H9 (cell line): ENCODE measurements at regions not wholly inside any gene's neighbourhood (a gene's known extent, or its start where the extent isn't known, plus 50 kb on each side); places are given as distances from the start of the nearest gene placed in this dataset.

Experiments
- DNase-seq: peaks from one replicate; pipeline ENCODE4 v3.0.0-alpha.2; 2017
- H2AFZ ChIP-seq: one replicate; pipeline ENCODE4 v1.6.1; 2013; ENCODE audit warnings: mild to moderate bottlenecking, low read length, control low read depth, moderate library complexity
- H2AK5ac ChIP-seq: 2 replicates; pipeline ENCODE4 v1.6.1; 2013; ENCODE audit warnings: low read length, control low read depth, mixed read lengths; ENCODE audit not compliant: insufficient read length
- H2BK120ac ChIP-seq: one replicate; pipeline ENCODE4 v1.6.1; 2013; ENCODE audit warnings: low read depth, mild to moderate bottlenecking, low read length, control low read depth, inconsistent platforms; ENCODE audit not compliant: poor library complexity, severe bottlenecking
- H2BK12ac ChIP-seq: 2 replicates; pipeline ENCODE4 v1.6.1; 2013; ENCODE audit warnings: low read length, control low read depth, mixed read lengths, low read depth; ENCODE audit not compliant: insufficient read length
- H2BK15ac ChIP-seq: 2 replicates; pipeline ENCODE4 v1.6.1; 2013; ENCODE audit warnings: low read depth, low read length, control low read depth
- H2BK20ac ChIP-seq: one replicate; pipeline ENCODE4 v1.6.1; 2013; ENCODE audit warnings: low read depth, mild to moderate bottlenecking, low read length, control low read depth, inconsistent platforms; ENCODE audit not compliant: poor library complexity, severe bottlenecking
- H2BK5ac ChIP-seq: 2 replicates; pipeline ENCODE4 v1.6.1; 2013; ENCODE audit warnings: low read length, control low read depth, mixed read lengths; ENCODE audit not compliant: insufficient read length
- H3K14ac ChIP-seq: 2 replicates; pipeline ENCODE4 v1.6.1; 2013; ENCODE audit warnings: low read length, control low read depth; ENCODE audit not compliant: insufficient read depth
- H3K18ac ChIP-seq: 2 replicates; pipeline ENCODE4 v1.6.1; 2013; ENCODE audit warnings: low read depth, mild to moderate bottlenecking, mixed read lengths, low read length, control low read depth; ENCODE audit not compliant: insufficient read length
- H3K23ac ChIP-seq: 2 replicates; pipeline ENCODE4 v1.6.1; 2013; ENCODE audit warnings: low read length, control low read depth, mixed read lengths, low read depth; ENCODE audit not compliant: insufficient read length
- H3K23me2 ChIP-seq: 2 replicates; pipeline ENCODE4 v1.6.1; 2013; ENCODE audit warnings: low read depth, mild to moderate bottlenecking, mixed read lengths, low read length, control low read depth; ENCODE audit not compliant: insufficient read length, poor library complexity, severe bottlenecking
- H3K27ac ChIP-seq: 2 replicates; pipeline ENCODE4 v1.5.1; 2013; ENCODE audit warnings: low read length, control low read depth, mixed read lengths, low read depth; ENCODE audit not compliant: insufficient read length
- H3K27me3 ChIP-seq: 2 replicates; pipeline ENCODE4 v1.6.1; 2013; ENCODE audit warnings: low read length, control low read depth, inconsistent platforms; ENCODE audit not compliant: insufficient read depth
- H3K4ac ChIP-seq: 2 replicates; pipeline ENCODE4 v1.6.1; 2013; ENCODE audit warnings: low read depth, mild to moderate bottlenecking, control low read depth, inconsistent platforms, low read length, moderate library complexity
- H3K4me1 ChIP-seq: 2 replicates; pipeline ENCODE4 v1.6.1; 2013; ENCODE audit warnings: low read length, control low read depth, inconsistent platforms; ENCODE audit not compliant: insufficient read depth
- H3K4me2 ChIP-seq: 2 replicates; pipeline ENCODE4 v1.6.1; 2013; ENCODE audit warnings: low read length, control low read depth, mixed read lengths; ENCODE audit not compliant: insufficient read length, insufficient read depth
- H3K56ac ChIP-seq: 2 replicates; pipeline ENCODE4 v1.6.1; 2013; ENCODE audit warnings: low read depth, mild to moderate bottlenecking, mixed read lengths, low read length, control low read depth; ENCODE audit not compliant: insufficient read length
- H3K79me1 ChIP-seq: 2 replicates; pipeline ENCODE4 v1.6.1; 2013; ENCODE audit warnings: low read depth, mild to moderate bottlenecking, moderate library complexity, low read length, control low read depth, inconsistent platforms; ENCODE audit not compliant: insufficient read depth, poor library complexity, severe bottlenecking
- H3K79me2 ChIP-seq: 2 replicates; pipeline ENCODE4 v1.6.1; 2013; ENCODE audit warnings: low read length, control low read depth, inconsistent platforms; ENCODE audit not compliant: insufficient read depth
- H3K9ac ChIP-seq: 2 replicates; pipeline ENCODE4 v1.6.1; 2013; ENCODE audit warnings: low read length, control low read depth, mixed read lengths; ENCODE audit not compliant: insufficient read length; ENCODE audit errors: extremely low read depth
- H3K9me3 ChIP-seq: one replicate; pipeline ENCODE4 v1.6.1; 2013; ENCODE audit warnings: low read depth, low read length, inconsistent platforms; ENCODE audit not compliant: control insufficient read depth
- H3T11ph ChIP-seq: one replicate; pipeline ENCODE4 v1.6.1; 2013; ENCODE audit warnings: mild to moderate bottlenecking, low read length, control low read depth, inconsistent platforms
- H4K20me1 ChIP-seq: one replicate; pipeline ENCODE4 v1.6.1; 2013; ENCODE audit not compliant: control insufficient read depth, insufficient read length, insufficient read depth
- H4K5ac ChIP-seq: 2 replicates; pipeline ENCODE4 v1.6.1; 2013; ENCODE audit warnings: low read depth, mild to moderate bottlenecking, mixed read lengths, low read length, control low read depth; ENCODE audit not compliant: insufficient read length
- H4K8ac ChIP-seq: replicated peaks from 2 replicates; pipeline ENCODE4 v1.6.1; 2013; ENCODE audit warnings: low read length, control low read depth, mixed read lengths, low read depth; ENCODE audit not compliant: insufficient read length
- H4K91ac ChIP-seq: 2 replicates; pipeline ENCODE4 v1.6.1; 2013; ENCODE audit warnings: low read depth, mild to moderate bottlenecking, moderate library complexity, mixed read lengths, low read length, control low read depth; ENCODE audit not compliant: insufficient read length
- H3K27ac Mint-ChIP-seq, 3 experiments: 2 replicates in 2 of 3; 3 replicates in 1 of 3; pipeline ENCODE4 v1.8.0; 2020 to 2021; ENCODE audit warnings: mixed read lengths in 3 of 3, mild to moderate bottlenecking in 1 of 3, moderate library complexity in 1 of 3
- H3K27me3 Mint-ChIP-seq: 2 replicates; pipeline ENCODE4 v1.8.0; 2021; ENCODE audit warnings: low read depth, mild to moderate bottlenecking, moderate library complexity, mixed read lengths
- H3K36me3 Mint-ChIP-seq, 3 experiments: 2 replicates in 2 of 3; 3 replicates in 1 of 3; pipeline ENCODE4 v1.8.0; 2020 to 2021; ENCODE audit warnings: low read depth in 3 of 3, mixed read lengths in 3 of 3; ENCODE audit not compliant: insufficient read depth in 1 of 3
- H3K4me1 Mint-ChIP-seq, 2 experiments: 2 replicates each; pipeline ENCODE4 v1.8.0; 2020; ENCODE audit warnings: mixed read lengths in 2 of 2
- H3K4me3 Mint-ChIP-seq, 2 experiments: 2 replicates in 1 of 2; 3 replicates in 1 of 2; pipeline ENCODE4 v1.8.0; 2020 to 2021; ENCODE audit warnings: mild to moderate bottlenecking in 2 of 2, mixed read lengths in 2 of 2, moderate library complexity in 1 of 2
- H3K9me3 Mint-ChIP-seq, 2 experiments: 2 replicates in 1 of 2; 3 replicates in 1 of 2; pipeline ENCODE4 v1.8.0; 2020; ENCODE audit warnings: mild to moderate bottlenecking in 2 of 2, mixed read lengths in 2 of 2, moderate library complexity in 1 of 2
- CTCF ChIP-seq: fragments of 200-600 bp; sonication (generic); conservative IDR thresholded peaks from 3 replicates; pipeline ENCODE4 v1.8.0; 2021; ENCODE audit warnings: antibody characterized with exemption, mild to moderate bottlenecking
- WGBS: extraction: QIAGEN DNeasy Blood & Tissue Kit; methylation state at CpG from one replicate; pipeline ENCODE4 v1.1.7; 2013; ENCODE audit warnings: missing lambda C conversion rate, low lambda C conversion rate, mixed read lengths; ENCODE audit not compliant: insufficient read length; ENCODE audit errors: extremely low coverage; 5-methylcytosine and 5-hydroxymethylcytosine counted together

GRCh38 chr1:228977741-228978140 is 242.5 kb downstream of the RHOU start:
- Histone ChIP-seq H2AK5ac (no peak overlapping the region), H3K23me2 (no peaks in the 10 kb centered on the region), H2BK15ac (no peak overlapping the region), H4K91ac (no peak overlapping the region), H3K56ac (no peak overlapping the region), H3K9ac (no peak overlapping the region), H2AFZ (no peak overlapping the region), H2BK5ac (no peak overlapping the region), H2BK12ac (no peak overlapping the region), H3K23ac (no peak overlapping the region), H3K9me3 (no peaks in the 10 kb centered on the region), H2BK20ac (no peak overlapping the region), H4K5ac (no peak overlapping the region), H3K4me2 (no peak overlapping the region), H4K20me1 (no peaks in the 10 kb centered on the region), H4K8ac (no peak overlapping the region), H3K4ac (no peak overlapping the region), H3T11ph (no peak overlapping the region), H3K14ac (no peak overlapping the region), H3K79me2 (no peaks in the 10 kb centered on the region), H3K79me1 (no peaks in the 10 kb centered on the region), H3K4me1 (no peaks in the 10 kb centered on the region; the same call in 1 of the 2 replicates), H2BK120ac (no peak overlapping the region), H3K18ac (no peak overlapping the region), H3K27ac (no peak overlapping the region), H3K27me3 (no peaks in the 10 kb centered on the region)
- TF ChIP-seq CTCF: no peak
- H3K4me3 Mint-ChIP-seq: peak overlapping the region in 1 of 2 experiments; percentile 9; a peak in 2 of 5 replicates
- DNase-seq: peak; percentile 5
- no peak overlapping the region for H3K27ac Mint-ChIP-seq
- no peaks in the 10 kb centered on the region; a peak in 1 of 7 replicates for H3K36me3 Mint-ChIP-seq
- no peaks in the 10 kb centered on the region; the same call in none of the 2 replicates for H3K27me3 Mint-ChIP-seq
- H3K9me3 Mint-ChIP-seq: no peaks in the 10 kb centered on the region; a peak in 1 of 5 replicates
- H3K4me1 Mint-ChIP-seq: peaks cover 40 to 43% of the 10 kb centered on the region in 2 experiments
- 100% methylated on average over 3 of the region's 3 CpGs for WGBS
